Smooth muscle cell (in vitro differentiated cells): ENCODE measurements at regions not wholly inside any gene's neighbourhood (a gene's known extent, or its start where the extent isn't known, plus 50 kb on each side); places are given as distances from the start of the nearest gene placed in this dataset.

ENCODE experiments used
- DNase-seq: peaks from one replicate; lab custom pipeline; 2025; ENCODE audit not compliant: unreplicated experiment; lab: John Stamatoyannopoulos, UW
- H2AFZ ChIP-seq: fragments of 200-600 bp; sonication (generic); 2 replicates; pipeline ENCODE4 v1.6.0; 2016; ENCODE audit warnings: antibody characterized with exemption, low read depth, mild to moderate bottlenecking
- H3F3A ChIP-seq: fragments of 200-600 bp; sonication (generic); 2 replicates; pipeline ENCODE4 v1.6.0; 2017; ENCODE audit warnings: antibody characterized with exemption, low read depth
- H3K27ac ChIP-seq: fragments of 200-600 bp; sonication (generic); 2 replicates; pipeline ENCODE4 v1.5.1; 2016; ENCODE audit warnings: low read depth, mild to moderate bottlenecking
- H3K27me3 ChIP-seq: fragments of 200-600 bp; sonication (generic); 2 replicates; pipeline ENCODE4 v1.6.1; 2016; ENCODE audit warnings: low read depth, mild to moderate bottlenecking
- H3K36me3 ChIP-seq: fragments of 200-600 bp; sonication (generic); 2 replicates; pipeline ENCODE4 v1.5.1; 2016; ENCODE audit warnings: low read depth
- H3K4me1 ChIP-seq: fragments of 200-600 bp; sonication (generic); 2 replicates; pipeline ENCODE4 v1.5.1; 2016; ENCODE audit warnings: low read depth
- H3K4me2 ChIP-seq: fragments of 200-600 bp; sonication (generic); 2 replicates; pipeline ENCODE4 v1.6.0; 2016; ENCODE audit warnings: mild to moderate bottlenecking
- H3K4me3 ChIP-seq: fragments of 200-600 bp; sonication (generic); 2 replicates; pipeline ENCODE4 v1.5.1; 2016; ENCODE audit warnings: mild to moderate bottlenecking
- H3K79me2 ChIP-seq: fragments of 200-600 bp; sonication (generic); 2 replicates; pipeline ENCODE4 v1.6.0; 2016; ENCODE audit warnings: low read depth, mild to moderate bottlenecking
- H3K9ac ChIP-seq: fragments of 200-600 bp; sonication (generic); 2 replicates; pipeline ENCODE4 v1.6.0; 2016; ENCODE audit warnings: low read depth
- H3K9me3 ChIP-seq: fragments of 200-600 bp; sonication (generic); replicated peaks from 2 replicates; pipeline ENCODE4 v1.5.1; 2016; ENCODE audit warnings: low read depth
- H4K20me1 ChIP-seq: fragments of 200-600 bp; sonication (generic); 2 replicates; pipeline ENCODE4 v1.6.0; 2016; ENCODE audit warnings: low read depth
- CTCF ChIP-seq: fragments of 200-600 bp; sonication (generic); IDR thresholded peaks from 2 replicates; pipeline ENCODE4 v1.5.1; 2017; ENCODE audit warnings: borderline replicate concordance, mild to moderate bottlenecking, antibody characterized with exemption; ENCODE audit not compliant: insufficient read depth, poor library complexity, severe bottlenecking
- WGBS: methylation state at CpG from one replicate; pipeline ENCODE4 v1.1.7; 2016; ENCODE audit warnings: low lambda C conversion rate; 5-methylcytosine and 5-hydroxymethylcytosine counted together

GRCh38 chr4:31955346-31955745 is 1235.2 kb downstream of the PCDH7 start:
- DNase-seq = no peak
- Histone ChIP-seq H3K4me3 (no peak overlapping the region), H3K4me1 (no peaks in the 10 kb centered on the region), H3K27ac (no peak overlapping the region), H3K9me3 (no peaks in the 10 kb centered on the region), H3K79me2 (no peaks in the 10 kb centered on the region), H3K9ac (no peak overlapping the region), H3F3A (no peaks in the 10 kb centered on the region), H4K20me1 (no peaks in the 10 kb centered on the region), H3K4me2 (no peak overlapping the region), H3K36me3 (no peaks in the 10 kb centered on the region), H3K27me3 (peaks cover 7% of the 10 kb centered on the region), H2AFZ (no peak overlapping the region)
- WGBS = 88% methylated on average over 2 of the region's 2 CpGs
- no peak for TF ChIP-seq CTCF

- Histone ChIP-seq H3K4me1 (no peaks in the 10 kb centered on the region), H3K9me3 (no peaks in the 10 kb centered on the region), H3K27me3 (no peaks in the 10 kb centered on the region), H4K20me1 (no peaks in the 10 kb centered on the region), H3K36me3 (no peaks in the 10 kb centered on the region), H3K4me3 (no peak overlapping the region), H3K27ac (no peak overlapping the region), H3F3A (no peaks in the 10 kb centered on the region), H3K4me2 (no peak overlapping the region), H3K9ac (no peak overlapping the region), H2AFZ (no peak overlapping the region), H3K79me2 (no peaks in the 10 kb centered on the region)
- no peak for DNase-seq
- TF ChIP-seq CTCF = no peak
Measured at GRCh38 chr4:31959972-31960371, 1239.8 kb downstream of the PCDH7 start.

- Histone ChIP-seq H3K27me3 (no peaks in the 10 kb centered on the region), H3K9me3 (no peaks in the 10 kb centered on the region), H3K4me2 (no peak overlapping the region), H3K36me3 (no peaks in the 10 kb centered on the region), H3K27ac (no peak overlapping the region), H3K79me2 (no peaks in the 10 kb centered on the region), H3K4me1 (no peaks in the 10 kb centered on the region), H3K4me3 (no peak overlapping the region), H3F3A (no peaks in the 10 kb centered on the region), H4K20me1 (no peaks in the 10 kb centered on the region), H3K9ac (no peak overlapping the region), H2AFZ (no peak overlapping the region)
- no peak for TF ChIP-seq CTCF
- no peak for DNase-seq
- whole genome bisulfite sequencing = 93% methylated on average over 3 of the region's 3 CpGs
Measured at GRCh38 chr4:31964685-31965084, 1244.5 kb downstream of the PCDH7 start.

- H3K4me1 ChIP-seq = no peaks in the 10 kb centered on the region
Measured at GRCh38 chr4:31968842-31969241, 1248.7 kb downstream of the PCDH7 start.

More at GRCh38 chr4:31968842-31969241, 1248.7 kb downstream of the PCDH7 start:
- H3F3A ChIP-seq = no peaks in the 10 kb centered on the region
- TF ChIP-seq CTCF = no peak
- no peaks in the 10 kb centered on the region for H3K79me2 ChIP-seq
- no peak overlapping the region for H2AFZ ChIP-seq
- H3K9ac ChIP-seq = no peak overlapping the region
- H3K4me2 ChIP-seq = no peak overlapping the region
- no peaks in the 10 kb centered on the region for H3K27me3 ChIP-seq
- H3K9me3 ChIP-seq = no peaks in the 10 kb centered on the region
- no peak overlapping the region for H3K4me3 ChIP-seq
- H3K36me3 ChIP-seq = no peaks in the 10 kb centered on the region
- no peaks in the 10 kb centered on the region for H4K20me1 ChIP-seq
- WGBS = 88% methylated on average over 2 of the region's 2 CpGs
- no peak overlapping the region for H3K27ac ChIP-seq
- DNase-seq = no peak
